ENCODE measurements at regions not wholly inside any gene's neighbourhood (a gene's known extent, or its start where the extent isn't known, plus 50 kb on each side); places are given as distances from the start of the nearest gene placed in this dataset.

DNA sequence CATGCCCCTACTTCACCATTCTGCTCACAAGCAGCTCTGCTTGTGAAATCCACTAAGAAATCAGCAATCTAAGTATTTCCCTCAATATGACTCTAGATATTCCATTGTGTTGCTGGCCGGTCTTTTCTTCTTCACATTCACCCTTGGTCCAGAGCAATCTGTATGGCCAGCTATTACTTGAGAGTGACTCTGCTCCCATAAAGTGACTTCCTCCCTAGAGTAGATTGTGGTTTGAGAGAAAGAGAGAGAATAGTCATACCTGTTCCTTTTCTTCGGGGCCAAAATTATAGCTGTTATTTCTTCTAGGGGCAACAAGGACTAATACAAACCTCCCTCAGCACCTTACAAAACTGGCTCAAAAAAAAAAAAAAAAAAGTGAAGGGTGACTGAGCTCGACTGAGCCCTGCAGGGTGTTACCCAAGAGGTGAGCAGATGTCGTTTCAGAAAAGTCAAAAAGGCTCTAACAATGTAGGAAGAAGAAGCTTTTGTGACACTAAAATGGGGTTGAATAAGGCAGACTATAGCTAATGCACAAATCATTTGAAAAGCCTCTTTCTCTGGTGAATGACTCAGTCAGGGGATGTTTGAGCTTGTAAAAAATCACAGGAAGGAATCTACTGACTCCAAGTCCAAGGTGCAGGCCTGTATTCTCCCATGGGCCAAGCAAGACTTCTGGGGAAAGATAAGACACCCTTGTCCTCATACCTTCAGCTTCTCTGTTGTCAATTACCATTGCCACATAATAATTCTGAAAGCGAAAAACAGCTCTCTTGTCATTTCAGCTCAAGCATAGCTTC, 161.0 kb upstream of the SLC24A5 start:
- TF ChIP-seq, protein P1, sequence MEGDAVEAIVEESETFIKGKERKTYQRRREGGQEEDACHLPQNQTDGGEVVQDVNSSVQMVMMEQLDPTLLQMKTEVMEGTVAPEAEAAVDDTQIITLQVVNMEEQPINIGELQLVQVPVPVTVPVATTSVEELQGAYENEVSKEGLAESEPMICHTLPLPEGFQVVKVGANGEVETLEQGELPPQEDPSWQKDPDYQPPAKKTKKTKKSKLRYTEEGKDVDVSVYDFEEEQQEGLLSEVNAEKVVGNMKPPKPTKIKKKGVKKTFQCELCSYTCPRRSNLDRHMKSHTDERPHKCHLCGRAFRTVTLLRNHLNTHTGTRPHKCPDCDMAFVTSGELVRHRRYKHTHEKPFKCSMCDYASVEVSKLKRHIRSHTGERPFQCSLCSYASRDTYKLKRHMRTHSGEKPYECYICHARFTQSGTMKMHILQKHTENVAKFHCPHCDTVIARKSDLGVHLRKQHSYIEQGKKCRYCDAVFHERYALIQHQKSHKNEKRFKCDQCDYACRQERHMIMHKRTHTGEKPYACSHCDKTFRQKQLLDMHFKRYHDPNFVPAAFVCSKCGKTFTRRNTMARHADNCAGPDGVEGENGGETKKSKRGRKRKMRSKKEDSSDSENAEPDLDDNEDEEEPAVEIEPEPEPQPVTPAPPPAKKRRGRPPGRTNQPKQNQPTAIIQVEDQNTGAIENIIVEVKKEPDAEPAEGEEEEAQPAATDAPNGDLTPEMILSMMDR (conservative IDR thresholded peaks at IDR 0.05; ENCODE audit: low read depth, low read length): no peak
- no peak overlapping the region for H3K4me3 ChIP-seq (ENCODE audit: low read length)
- no peak for DNase-seq (ENCODE audit: low read depth)

DNA sequence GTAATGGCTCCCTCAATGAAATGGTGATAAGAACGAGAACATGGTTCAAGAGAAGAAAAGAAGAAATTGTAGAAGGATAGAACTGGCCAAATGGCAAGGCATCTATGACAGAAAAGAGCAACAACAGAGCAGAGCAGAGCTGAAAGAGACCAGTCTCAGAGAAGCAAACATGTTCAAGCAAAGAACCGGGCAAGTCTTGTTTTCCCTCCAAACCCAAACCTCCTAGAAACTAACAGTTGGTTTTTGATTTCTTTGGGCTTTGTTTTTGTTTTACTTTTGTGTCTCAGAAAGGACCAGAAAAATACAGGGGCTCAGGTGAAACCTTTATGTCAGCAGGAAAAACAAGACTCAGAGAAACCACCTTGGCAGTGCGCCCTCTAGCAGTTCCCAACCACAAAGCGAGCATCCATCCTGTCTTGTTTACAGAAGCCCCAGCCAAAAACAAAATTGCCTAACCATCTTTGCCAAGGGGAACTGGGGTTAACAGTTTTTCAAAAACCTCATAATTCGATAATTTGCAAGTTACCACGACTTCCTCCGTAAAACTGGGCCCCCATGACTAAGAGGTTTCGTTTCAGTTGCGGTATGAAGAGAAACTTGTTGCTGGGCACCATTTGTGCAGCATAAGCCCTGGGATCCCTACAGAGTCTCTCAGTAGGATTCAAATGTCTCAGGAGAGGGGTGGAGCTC, 159.2 kb upstream of the SLC24A5 start:
- TF ChIP-seq, protein P1 (conservative IDR thresholded peaks at IDR 0.05; ENCODE audit: low read depth, low read length): no peak
- no peak overlapping the region for H3K4me3 ChIP-seq (ENCODE audit: low read length)
- no peak for DNase-seq (ENCODE audit: low read depth)

DNA sequence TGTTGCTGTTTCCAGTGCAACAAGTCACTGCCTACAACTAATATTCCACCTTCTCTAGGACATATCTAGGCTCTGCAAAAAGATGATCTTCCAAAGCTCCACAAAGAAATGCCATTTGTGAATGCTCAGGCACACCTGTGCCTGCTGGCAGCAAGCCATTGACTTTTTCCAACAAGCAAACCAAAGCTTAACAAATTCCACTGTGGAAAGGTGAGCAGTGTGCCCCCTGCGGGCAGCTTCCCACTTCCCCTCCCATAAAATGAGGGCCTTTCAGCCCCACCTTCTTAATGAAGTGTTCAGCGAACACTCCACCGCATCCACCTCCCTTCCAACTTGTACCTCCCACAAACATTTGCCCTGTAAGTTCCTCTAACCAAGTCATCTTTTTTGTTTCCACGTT, 157.5 kb upstream of the SLC24A5 start:
- no peak overlapping the region for H3K4me3 ChIP-seq (ENCODE audit: low read length)
- no peak for DNase-seq (ENCODE audit: low read depth)
- TF ChIP-seq, protein P1 (conservative IDR thresholded peaks at IDR 0.05; ENCODE audit: low read depth, low read length): no peak

- no peak for DNase-seq (ENCODE audit: low read depth)
- H3K4me3 ChIP-seq (ENCODE audit: low read length): no peak overlapping the region
- TF ChIP-seq, protein P1 (conservative IDR thresholded peaks at IDR 0.05; ENCODE audit: low read depth, low read length): no peak
Measured at GRCh38 chr15:47964229-47964628, 156.6 kb upstream of the SLC24A5 start.

DNA sequence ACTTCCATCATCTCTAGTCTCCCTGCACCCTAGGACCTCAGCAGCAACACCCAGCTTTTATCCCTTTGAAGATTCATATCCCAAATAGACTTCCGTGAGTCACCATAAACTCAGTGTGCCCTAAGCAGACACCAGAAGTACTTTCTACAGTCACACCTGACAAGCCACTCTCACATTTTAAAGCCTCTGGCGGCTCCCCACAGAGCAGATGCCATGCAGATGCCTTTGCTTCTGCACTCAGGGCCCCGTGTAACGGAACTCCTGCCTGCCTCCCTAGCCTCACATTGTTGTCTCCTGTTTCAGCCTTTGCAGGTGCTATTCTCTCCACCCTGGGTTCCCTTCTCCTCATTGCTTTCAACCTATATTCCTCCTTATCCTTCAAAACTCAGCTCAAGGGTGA, 155.5 kb upstream of the SLC24A5 start:
- H3K4me3 ChIP-seq (ENCODE audit: low read length): no peak overlapping the region
- TF ChIP-seq, protein P1 (conservative IDR thresholded peaks at IDR 0.05; ENCODE audit: low read depth, low read length): no peak
- no peak for DNase-seq (ENCODE audit: low read depth)

DNA sequence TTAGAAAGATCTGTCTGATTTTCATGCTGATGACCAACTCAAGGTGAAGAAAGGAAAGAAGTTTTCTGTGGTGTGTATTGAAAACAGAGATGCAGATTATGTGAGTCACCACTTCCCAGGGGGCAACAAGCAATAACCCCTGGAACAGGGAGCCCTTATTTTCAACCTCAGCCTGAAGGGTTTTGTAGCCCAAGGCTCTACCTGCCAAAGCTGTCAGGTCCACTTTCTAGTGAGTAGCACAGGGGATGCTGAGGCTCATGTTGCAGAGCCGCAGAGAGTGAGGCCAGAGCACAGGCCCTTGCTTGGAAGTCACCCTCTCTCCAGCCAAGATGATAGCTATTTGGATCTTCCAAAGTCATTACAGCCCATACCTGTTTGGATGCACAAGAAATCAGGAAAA, 152.2 kb upstream of the SLC24A5 start:
- no peak for DNase-seq (ENCODE audit: low read depth)
- TF ChIP-seq, protein P1 (conservative IDR thresholded peaks at IDR 0.05; ENCODE audit: low read depth, low read length): no peak
- H3K4me3 ChIP-seq (ENCODE audit: low read length): no peak overlapping the region

- no peak overlapping the region for H3K4me3 ChIP-seq (ENCODE audit: low read length)
- TF ChIP-seq, protein P1 (conservative IDR thresholded peaks at IDR 0.05; ENCODE audit: low read depth, low read length): no peak
Measured at GRCh38 chr15:47971637-47972036, 149.2 kb upstream of the SLC24A5 start.

More at GRCh38 chr15:47971637-47972036, 149.2 kb upstream of the SLC24A5 start:
- DNase-seq (ENCODE audit: low read depth): no peak
